HCT116 (cell line): ENCODE measurements at regions not wholly inside any gene's neighbourhood (a gene's known extent, or its start where the extent isn't known, plus 50 kb on each side); places are given as distances from the start of the nearest gene placed in this dataset.

Source experiments
- FOSL1 ChIP-seq: IDR thresholded peaks from 2 replicates; pipeline ENCODE4 v1.6.1; 2012; ENCODE audit warnings: low read depth
- JUND ChIP-seq: IDR thresholded peaks from 2 replicates; pipeline ENCODE4 v1.6.1; 2012
- POLR2A ChIP-seq: IDR thresholded peaks from 2 replicates; pipeline ENCODE4 v1.7.0; 2011; ENCODE audit warnings: borderline replicate concordance; ENCODE audit not compliant: insufficient read depth, insufficient read length; ENCODE audit errors: extremely low read depth
- TF ChIP-seq, protein P1 (sequence below), 3 experiments: fragments of 200-600 bp in 1 of 3; sonication (generic) in 1 of 3; IDR thresholded peaks in 2 of 3; conservative IDR thresholded peaks in 1 of 3; 2 replicates each; pipeline ENCODE4 v1.5.1; 2012 to 2017; ENCODE audit warnings: low read depth in 2 of 3, low read length in 2 of 3, antibody characterized with exemption in 1 of 3, borderline replicate concordance in 1 of 3, control low read depth in 1 of 3, mild to moderate bottlenecking in 1 of 3, mixed read lengths in 1 of 3, mixed run types in 1 of 3, moderate library complexity in 1 of 3; ENCODE audit not compliant: insufficient read depth in 1 of 3

DNA sequence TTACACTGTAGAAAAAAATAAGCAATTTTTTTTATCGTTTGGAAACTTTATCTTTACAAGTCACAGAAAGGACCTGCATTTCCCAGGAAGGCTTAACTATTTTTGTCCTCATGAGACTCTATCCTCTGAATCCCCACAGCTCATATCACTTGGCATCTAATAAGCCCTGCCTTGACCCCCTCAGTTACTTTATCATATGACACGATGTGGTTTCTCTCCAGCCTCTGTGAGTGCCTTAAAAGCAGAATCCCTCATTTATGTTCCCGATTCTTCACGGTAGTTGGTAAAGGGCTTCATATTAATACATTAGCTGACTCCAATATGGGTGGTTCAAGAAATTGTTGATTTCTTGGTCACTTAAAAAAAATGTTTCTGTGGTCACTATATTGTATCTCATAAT lies 296.6 kb upstream of the GRAMD2B start:
- TF ChIP-seq FOSL1 (no peak), POLR2A (no peak), JUND (no peak)
- TF ChIP-seq, protein P1, sequence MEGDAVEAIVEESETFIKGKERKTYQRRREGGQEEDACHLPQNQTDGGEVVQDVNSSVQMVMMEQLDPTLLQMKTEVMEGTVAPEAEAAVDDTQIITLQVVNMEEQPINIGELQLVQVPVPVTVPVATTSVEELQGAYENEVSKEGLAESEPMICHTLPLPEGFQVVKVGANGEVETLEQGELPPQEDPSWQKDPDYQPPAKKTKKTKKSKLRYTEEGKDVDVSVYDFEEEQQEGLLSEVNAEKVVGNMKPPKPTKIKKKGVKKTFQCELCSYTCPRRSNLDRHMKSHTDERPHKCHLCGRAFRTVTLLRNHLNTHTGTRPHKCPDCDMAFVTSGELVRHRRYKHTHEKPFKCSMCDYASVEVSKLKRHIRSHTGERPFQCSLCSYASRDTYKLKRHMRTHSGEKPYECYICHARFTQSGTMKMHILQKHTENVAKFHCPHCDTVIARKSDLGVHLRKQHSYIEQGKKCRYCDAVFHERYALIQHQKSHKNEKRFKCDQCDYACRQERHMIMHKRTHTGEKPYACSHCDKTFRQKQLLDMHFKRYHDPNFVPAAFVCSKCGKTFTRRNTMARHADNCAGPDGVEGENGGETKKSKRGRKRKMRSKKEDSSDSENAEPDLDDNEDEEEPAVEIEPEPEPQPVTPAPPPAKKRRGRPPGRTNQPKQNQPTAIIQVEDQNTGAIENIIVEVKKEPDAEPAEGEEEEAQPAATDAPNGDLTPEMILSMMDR (IDR thresholded peaks at IDR 0.05 in 2 of 3, conservative IDR thresholded peaks at IDR 0.05 in 1 of 3; ENCODE audit: borderline replicate concordance in 1 of 3, insufficient read depth in 1 of 3, low read depth in 2 of 3, low read length in 2 of 3), result no peak
